Bronchial epithelial cell (primary cell): ENCODE measurements at regions not wholly inside any gene's neighbourhood (a gene's known extent, or its start where the extent isn't known, plus 50 kb on each side); places are given as distances from the start of the nearest gene placed in this dataset.

Source experiments
- DNase-seq: peaks from one replicate; pipeline ENCODE4 v3.0.0-alpha.2; 2010; ENCODE audit warnings: low read depth
- FAIRE-seq: peaks from 2 replicates; lab custom pipeline; 2011; peaks lifted over from hg19 to GRCh38; lab: Jason Lieb, UNC
- H3K27me3 ChIP-seq: 2 replicates; pipeline ENCODE4 v1.5.1; 2011; ENCODE audit warnings: low read length; ENCODE audit not compliant: control insufficient read depth, insufficient read depth
- H3K36me3 ChIP-seq: 2 replicates; pipeline ENCODE4 v1.5.1; 2011; ENCODE audit warnings: low read length; ENCODE audit not compliant: control insufficient read depth, insufficient read depth
- H3K4me3 ChIP-seq: 2 replicates; pipeline ENCODE4 v1.5.1; 2011; ENCODE audit warnings: mild to moderate bottlenecking, low read depth, low read length, control low read depth
- TF ChIP-seq, protein P1 (sequence below): IDR thresholded peaks from 2 replicates; pipeline ENCODE4 v1.5.1; 2011; ENCODE audit warnings: mild to moderate bottlenecking, moderate library complexity, low read length, control low read depth, inconsistent platforms; ENCODE audit not compliant: insufficient read depth, severe bottlenecking

DNA sequence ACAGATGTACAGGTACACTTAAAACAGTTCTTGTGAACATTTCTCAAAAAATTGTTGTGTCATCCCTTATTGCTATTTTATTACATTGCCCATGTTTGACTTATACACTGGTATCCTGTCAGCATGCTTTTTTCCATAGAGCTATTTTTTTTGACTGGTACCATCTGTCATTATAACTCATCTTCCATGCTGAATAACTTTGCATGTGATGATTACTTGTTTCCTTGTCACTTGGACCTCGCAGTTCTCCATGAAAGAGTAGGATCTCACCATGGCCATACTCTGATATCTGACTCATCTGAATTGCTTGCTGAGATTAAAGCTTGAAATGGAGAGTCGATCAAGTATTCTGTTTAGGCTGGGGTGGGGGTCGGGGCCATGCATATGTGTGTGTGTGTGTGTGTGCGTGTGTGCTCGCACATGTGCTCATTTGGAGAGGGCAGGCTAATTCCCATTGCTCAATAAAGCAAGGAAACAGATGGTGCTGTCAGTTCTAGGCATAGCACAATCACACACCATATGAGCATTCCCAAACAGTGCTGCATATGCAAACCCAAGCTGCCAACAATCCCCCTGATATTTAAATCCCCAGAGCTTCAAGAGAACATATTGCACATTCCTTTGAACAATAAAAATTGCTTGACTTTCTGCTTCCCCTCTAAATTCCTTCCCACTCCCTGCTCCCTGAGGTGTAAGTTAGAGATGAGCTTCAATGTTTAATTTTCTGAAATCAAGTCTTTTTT, 62.9 kb downstream of the NHLRC3 start:
- no peak overlapping the region for H3K4me3 ChIP-seq
- FAIRE-seq (no peak), DNase-seq (no peak)
- no peaks in the 10 kb centered on the region for H3K27me3 ChIP-seq
- TF ChIP-seq, protein P1, sequence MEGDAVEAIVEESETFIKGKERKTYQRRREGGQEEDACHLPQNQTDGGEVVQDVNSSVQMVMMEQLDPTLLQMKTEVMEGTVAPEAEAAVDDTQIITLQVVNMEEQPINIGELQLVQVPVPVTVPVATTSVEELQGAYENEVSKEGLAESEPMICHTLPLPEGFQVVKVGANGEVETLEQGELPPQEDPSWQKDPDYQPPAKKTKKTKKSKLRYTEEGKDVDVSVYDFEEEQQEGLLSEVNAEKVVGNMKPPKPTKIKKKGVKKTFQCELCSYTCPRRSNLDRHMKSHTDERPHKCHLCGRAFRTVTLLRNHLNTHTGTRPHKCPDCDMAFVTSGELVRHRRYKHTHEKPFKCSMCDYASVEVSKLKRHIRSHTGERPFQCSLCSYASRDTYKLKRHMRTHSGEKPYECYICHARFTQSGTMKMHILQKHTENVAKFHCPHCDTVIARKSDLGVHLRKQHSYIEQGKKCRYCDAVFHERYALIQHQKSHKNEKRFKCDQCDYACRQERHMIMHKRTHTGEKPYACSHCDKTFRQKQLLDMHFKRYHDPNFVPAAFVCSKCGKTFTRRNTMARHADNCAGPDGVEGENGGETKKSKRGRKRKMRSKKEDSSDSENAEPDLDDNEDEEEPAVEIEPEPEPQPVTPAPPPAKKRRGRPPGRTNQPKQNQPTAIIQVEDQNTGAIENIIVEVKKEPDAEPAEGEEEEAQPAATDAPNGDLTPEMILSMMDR, result no peak
- H3K36me3 ChIP-seq, result no peaks in the 10 kb centered on the region

- FAIRE-seq, result no peak
- H3K36me3 ChIP-seq, result no peaks in the 10 kb centered on the region
Observed at GRCh38 chr13:39102981-39103490, 64.8 kb downstream of the NHLRC3 start.

GRCh38 chr13:39105110-39105509, 66.9 kb downstream of the NHLRC3 start:
- FAIRE-seq (no peak), DNase-seq (peak; percentile 25)
- H3K27me3 ChIP-seq, result peaks cover 2% of the 10 kb centered on the region

More at GRCh38 chr13:39102981-39103490, 64.8 kb downstream of the NHLRC3 start:
- peaks cover 2% of the 10 kb centered on the region for H3K27me3 ChIP-seq
- no peak for DNase-seq
- no peak overlapping the region for H3K4me3 ChIP-seq
- TF ChIP-seq, protein P1, result no peak

DNA sequence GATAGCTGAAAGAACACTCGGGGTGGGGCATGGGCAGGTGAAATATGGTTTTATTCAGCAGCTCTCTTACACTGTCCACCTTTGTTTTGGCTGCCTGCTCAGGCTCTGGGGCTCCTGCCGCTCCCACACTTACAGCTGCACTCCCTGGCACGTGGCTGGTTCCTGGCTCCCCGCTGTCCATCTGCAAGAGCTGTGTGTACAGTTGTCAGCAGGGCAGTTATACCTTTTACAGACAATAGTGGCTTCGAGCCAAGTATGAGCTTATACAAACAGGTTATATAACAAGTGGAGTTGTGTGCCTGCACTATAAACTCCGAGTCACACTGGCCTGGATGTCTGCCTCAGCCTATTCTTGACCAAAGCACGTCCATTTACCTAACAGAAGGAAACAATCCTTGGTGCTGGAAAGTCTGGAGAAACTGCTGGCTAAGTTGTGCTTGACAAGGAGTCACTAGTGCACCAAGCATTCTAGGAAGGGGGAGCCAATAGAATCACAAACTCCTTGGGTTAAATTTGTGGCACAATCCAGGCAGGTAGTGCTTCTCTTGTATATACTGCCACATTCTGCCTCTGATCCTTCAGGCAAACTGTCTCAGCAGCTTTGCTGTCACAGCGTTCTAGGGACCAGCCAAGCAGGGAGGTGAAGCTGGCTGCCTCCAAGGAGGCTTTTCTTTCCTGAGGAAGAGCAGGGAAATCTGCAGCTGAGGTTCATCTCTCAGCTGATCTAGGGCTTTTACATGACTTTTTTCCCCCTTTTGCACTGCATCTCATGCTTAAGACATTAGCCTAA, 68.2 kb downstream of the NHLRC3 start:
- Histone ChIP-seq H3K36me3 (no peaks in the 10 kb centered on the region), H3K27me3 (peaks cover 2% of the 10 kb centered on the region), H3K4me3 (no peak overlapping the region)
- TF ChIP-seq, protein P1, result no peak
- DNase-seq (no peak), FAIRE-seq (peak; percentile 68)

More at GRCh38 chr13:39105110-39105509, 66.9 kb downstream of the NHLRC3 start:
- TF ChIP-seq, protein P1, result no peak
- Histone ChIP-seq H3K36me3 (no peaks in the 10 kb centered on the region), H3K4me3 (no peak overlapping the region)

DNA sequence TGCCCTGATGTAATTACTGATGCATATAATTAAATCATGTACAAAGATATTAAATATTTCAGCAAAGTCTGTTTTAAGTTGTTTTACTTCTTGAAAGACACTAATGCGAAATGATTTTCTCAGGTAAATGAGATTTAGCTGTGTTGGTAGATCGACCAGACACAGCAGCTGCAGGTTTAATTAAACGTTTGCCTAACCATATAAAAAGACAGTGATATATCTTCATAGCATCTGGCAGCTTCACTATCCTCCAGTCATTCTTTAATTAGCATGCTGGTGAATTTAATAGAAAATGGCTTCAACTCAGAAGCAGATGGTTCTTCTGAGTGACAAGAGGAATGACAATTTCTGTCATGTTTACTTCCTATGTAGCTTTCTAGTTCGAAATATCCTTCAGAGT, 69.3 kb downstream of the NHLRC3 start:
- TF ChIP-seq, protein P1, result no peak
- no peaks in the 10 kb centered on the region for H3K36me3 ChIP-seq
- no peak overlapping the region for H3K4me3 ChIP-seq
- H3K27me3 ChIP-seq, result peaks cover 2% of the 10 kb centered on the region
- no peak for FAIRE-seq
- no peak for DNase-seq
